Fibroblast of gingiva (primary cell): ENCODE measurements at regions not wholly inside any gene's neighbourhood (a gene's known extent, or its start where the extent isn't known, plus 50 kb on each side); places are given as distances from the start of the nearest gene placed in this dataset.

Experiments used
- DNase-seq: peaks from one replicate; pipeline ENCODE4 v3.0.0-alpha.2; 2011; ENCODE audit warnings: low read depth

- no peak for DNase-seq
These were observed 135.1 kb downstream of the EDN3 start for GRCh38 chr20:59435518-59435917.

DNA sequence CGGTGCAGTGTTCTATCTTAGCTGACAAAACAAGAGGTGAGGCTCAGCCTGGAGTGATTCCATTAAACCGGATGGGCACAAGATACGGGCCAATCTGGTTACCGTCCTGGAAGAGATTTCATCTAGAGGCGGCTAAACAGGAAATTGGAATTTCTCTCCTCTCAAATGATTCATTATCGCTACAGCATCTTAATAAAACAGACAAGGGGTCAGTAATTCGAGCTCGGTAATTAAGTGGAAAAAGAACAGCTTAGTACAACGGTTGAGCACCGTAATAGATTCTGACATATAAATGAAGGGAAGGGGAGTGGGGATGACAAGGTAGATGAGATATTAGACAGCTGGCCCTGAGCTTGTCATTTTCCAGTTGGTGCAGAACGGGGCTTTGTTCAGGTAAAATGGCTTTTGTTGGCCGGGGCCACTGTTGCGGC lies 137.2 kb downstream of the EDN3 start:
- no peak for DNase-seq

GRCh38 chr20:59438201-59438600 lies 137.8 kb downstream of the EDN3 start:
- no peak for DNase-seq

GRCh38 chr20:59439243-59439642 lies 138.8 kb downstream of the EDN3 start:
- DNase-seq: no peak

- DNase-seq: no peak
These were observed 140.9 kb downstream of the EDN3 start for GRCh38 chr20:59441306-59441705.

DNA sequence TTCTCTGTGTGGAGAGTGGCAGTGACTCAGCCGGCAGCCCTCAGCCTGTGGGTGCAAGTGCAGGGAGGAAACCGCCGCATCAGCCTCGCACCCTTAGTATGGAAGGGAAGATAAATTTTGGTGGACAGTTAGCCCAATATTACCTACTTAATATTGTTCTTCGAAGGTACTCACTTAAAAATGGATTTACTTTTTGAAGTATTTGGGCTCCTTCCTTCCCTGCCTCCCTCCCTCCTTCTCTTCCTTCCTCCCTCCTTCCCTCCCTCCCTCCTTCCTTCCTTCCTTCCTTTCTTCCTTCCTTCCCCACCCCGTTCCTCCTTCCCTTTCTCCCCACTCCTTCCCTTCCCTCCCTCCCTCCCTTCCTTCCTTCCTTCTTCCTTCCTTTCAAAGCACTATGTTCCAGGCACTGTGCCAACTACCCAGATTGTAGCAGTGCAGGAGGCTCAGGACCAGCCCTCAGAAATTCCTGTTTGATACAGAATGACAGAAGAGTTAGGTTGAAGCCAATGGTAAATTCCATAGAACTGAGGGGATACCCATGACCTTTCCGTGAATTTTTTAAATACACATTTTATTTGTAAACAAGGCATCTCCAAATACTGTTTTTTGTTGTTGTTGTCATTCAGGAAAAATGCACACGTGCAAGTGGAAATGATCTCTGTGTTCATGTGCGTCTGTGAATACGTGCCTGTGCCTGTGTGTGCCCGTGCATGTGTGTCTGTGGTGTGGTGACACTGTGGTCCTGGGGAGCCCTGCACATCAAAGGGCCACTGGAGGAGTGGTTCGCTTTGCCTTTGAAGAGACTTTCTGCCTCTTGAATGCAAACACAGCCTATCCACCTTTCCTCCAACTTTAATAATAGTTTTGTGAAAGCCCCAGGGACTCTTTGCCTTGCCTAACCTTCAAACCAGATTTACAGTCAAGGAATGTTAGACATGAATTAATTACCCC lies 141.7 kb downstream of the EDN3 start:
- DNase-seq: no peak

GRCh38 chr20:59443550-59443949 lies 143.1 kb downstream of the EDN3 start:
- no peak for DNase-seq

DNA sequence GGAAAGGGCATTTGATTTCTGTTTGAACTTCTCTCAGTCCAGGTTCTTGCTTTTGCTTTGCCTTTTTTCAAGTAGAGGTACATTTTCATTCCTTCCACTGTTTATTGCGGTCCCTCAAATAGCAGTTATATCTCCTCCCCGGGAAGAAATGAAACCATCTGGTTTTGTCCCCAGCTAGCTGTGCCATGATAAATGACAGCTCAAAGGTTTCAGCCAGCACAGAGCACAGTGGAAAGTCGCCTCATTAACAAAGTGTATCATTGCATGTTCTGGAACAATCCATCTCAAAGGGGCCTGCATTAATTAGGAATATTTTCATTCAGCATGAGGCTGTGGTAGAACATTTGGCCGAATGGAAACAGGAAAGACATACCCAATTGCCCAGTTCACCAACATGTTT lies 146.0 kb downstream of the EDN3 start:
- no peak for DNase-seq

DNA sequence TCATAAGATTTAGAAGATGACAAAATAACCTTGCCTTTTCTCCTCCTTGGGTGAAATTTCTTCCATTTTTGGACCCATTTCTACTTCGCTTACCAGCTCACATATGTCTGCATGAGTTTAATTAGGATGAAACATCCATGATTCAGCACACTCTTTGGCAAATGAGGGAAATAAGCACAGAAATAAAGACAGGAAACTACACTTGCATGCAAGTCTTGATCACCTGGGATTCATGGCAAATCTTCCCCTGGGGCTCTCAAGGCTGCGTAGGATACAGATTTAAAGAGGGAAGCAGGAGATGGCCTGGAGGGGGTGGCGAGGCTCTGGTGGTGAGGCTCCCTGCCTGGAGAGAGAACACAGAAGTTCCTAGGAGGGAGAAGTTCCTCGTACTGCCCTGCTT lies 147.8 kb downstream of the EDN3 start:
- DNase-seq: no peak

DNA sequence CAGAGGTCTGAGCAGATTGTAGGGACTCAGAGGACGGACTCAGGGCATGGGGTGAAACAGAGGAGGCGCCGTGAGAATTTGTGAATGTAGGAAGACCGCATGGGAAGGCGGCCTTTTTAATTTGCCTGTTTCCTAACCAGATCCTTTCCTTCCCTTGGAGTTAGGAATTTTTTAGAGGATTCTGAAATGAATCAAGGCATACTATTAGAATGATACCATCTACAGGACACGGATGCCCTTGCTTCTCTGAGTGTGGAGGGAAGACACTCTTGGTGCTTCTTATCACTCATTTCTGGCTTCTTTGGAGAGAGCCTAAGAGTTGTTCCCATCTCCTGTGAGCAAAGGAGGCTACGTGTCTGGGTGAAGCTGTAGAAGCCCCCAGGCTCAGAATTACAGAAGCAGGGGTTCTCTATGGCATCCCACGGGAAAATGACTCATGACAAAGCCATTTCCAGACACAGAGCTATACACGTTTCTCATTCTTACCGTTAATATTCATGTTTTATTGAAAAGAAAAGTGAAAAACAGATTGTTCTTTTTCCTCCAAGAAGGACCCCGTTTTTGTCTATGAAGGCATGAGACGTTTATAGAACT lies 148.5 kb downstream of the EDN3 start:
- no peak for DNase-seq

DNA sequence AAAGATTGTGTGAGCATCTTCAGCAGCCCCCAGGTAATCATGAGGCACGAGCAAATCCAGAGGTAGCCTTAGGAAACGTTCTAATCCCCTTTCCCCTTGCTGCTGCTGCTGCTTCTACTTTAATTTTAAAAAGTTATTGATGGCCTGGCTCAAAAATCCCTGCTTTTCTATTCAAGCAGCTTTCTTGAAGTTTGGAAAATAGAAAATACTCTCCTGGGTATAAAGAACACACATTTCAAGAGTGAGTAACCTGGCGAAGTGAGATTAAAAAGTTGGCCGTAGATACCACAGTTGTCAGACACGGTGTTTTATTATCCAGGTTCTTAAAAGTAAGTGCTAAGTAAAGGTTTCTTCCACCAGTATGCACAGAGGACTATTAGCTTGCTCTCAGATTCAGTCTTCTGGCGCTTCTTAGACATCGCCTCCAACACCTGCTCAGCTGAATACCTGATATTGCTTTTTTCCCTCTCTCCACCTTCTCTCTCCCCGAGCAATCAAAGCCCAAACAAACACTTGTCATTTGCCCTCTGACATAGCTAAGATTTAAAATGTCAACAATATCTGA lies 150.7 kb downstream of the EDN3 start:
- DNase-seq: no peak

GRCh38 chr20:59451641-59452040 lies 151.2 kb downstream of the EDN3 start:
- no peak for DNase-seq

DNA sequence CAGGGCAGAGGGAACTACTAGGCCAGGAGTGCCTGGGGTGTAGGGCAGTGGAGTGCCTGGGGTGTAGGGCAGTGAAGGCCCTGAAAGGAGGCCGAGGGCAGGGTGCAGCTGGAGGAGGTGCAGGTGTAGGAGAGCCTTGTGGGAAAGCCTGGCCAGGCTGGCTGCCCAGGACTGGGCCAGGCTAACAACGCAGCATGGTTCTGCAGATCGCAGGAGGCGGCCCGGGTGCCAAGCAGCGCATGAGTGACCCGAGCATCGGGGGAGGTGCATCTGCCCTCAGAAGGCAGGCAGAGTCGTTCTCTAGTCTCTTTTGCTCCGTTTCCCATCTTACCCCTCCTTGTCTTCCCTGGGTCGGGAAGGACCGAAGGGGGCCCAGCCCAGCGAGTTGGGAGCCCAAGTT lies 151.5 kb upstream of the PHACTR3 start:
- no peak for DNase-seq

- no peak for DNase-seq
These were observed 150.4 kb upstream of the PHACTR3 start for GRCh38 chr20:59453759-59454560.

- no peak for DNase-seq
These were observed 148.7 kb upstream of the PHACTR3 start for GRCh38 chr20:59455402-59456341.

DNA sequence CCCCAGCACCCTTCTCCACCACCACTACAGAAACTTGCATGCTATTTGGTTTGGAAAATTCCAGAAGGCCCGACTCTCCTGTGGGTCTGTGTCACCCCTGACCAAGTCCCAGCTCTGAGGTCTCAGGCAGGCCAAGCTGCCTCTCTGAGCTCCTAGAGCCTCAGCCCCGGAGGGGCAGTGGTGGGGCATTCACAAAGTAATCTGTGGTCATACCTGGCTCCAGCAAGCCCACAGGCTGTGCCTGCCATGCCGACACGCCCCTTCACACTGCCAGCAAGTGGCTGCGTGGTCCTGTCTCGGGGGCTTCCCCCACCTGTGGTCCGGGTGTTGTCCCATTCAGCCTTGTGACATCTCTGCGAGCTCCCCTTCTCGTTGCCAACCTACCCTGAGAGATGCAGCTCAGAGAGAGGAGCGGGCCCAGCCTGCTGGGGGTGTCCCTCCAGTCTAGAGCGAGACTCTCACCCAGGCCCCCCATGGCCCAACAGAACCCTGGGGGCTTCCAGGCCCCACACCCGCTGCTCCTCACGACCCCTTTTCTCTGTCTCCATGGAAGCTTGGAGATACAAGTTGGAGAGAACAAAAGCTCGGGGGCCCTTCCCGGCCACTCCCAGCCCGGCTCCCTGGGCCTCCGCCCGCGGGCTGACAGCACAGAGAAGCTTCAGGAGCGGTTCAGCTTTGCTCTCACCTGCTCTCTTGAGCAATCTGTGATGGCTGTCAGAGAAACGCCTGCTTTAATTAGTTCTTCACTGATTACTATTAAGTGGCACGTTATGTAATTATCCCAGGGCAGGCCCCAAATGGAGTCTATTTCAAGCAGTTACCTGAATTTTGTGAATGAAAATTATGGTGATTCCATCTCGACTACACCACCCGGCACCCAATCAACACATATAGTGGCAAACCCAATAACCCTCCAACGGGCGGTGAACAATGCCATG lies 147.7 kb upstream of the PHACTR3 start:
- no peak for DNase-seq

GRCh38 chr20:59458645-59459044 lies 145.7 kb upstream of the PHACTR3 start:
- no peak for DNase-seq

DNA sequence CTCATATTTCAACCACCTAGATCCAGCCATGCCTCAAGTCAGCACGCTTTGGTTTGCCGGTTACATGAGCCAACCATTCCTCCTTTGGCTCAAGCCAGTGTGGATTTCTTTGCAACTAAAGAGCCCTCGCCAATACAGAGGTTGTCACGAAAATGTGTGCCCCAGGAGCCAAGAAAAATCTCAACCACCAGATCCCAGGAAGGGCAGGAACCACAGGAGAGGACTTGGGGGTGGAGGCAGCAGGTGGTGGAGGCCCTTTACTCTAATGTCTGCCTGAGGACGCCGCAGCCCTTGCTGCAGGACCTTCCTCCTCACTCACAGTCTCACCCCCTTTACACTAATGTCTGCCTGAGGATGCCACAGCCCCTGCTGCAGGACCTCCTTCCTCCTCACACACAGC lies 144.8 kb upstream of the PHACTR3 start:
- DNase-seq: no peak

GRCh38 chr20:59460352-59460751 lies 144.0 kb upstream of the PHACTR3 start:
- no peak for DNase-seq

- no peak for DNase-seq
These were observed 142.8 kb upstream of the PHACTR3 start for GRCh38 chr20:59461526-59461925.
